ENCODE measurements at regions not wholly inside any gene's neighbourhood (a gene's known extent, or its start where the extent isn't known, plus 50 kb on each side); places are given as distances from the start of the nearest gene placed in this dataset.

DNA sequence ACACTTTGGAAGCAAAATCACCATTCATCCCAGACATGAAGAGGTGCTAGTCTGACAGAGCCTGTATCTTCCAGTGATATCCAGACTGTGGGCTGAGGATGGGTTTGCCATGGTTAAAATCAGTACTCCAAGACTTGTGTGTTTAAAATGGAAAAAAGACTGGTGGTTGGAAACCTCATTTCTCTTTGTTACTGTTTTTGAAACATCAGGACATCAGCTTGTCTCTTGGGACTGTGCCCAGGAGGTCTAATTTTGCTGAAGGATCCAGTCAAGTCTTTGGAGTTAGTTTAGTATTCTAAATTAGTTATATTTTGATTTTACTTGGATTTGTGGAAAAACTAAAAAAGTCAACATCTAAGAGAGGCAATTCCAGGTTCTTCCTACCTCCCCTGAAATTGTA, 578.4 kb downstream of the PLCL1 start:
- no peaks in the 10 kb centered on the region for H3K79me1 ChIP-seq (ENCODE audit: low read depth, low read length)
- no peak overlapping the region for H3K9ac ChIP-seq (ENCODE audit: low read depth, low read length, poor library complexity)
- H3K9me3 ChIP-seq (replicated peaks in 1 of 2; ENCODE audit: control insufficient read depth in 2 of 2, insufficient read depth in 1 of 2, low read depth in 1 of 2, low read length in 2 of 2), result no peaks in the 10 kb centered on the region
- no peak overlapping the region for H2BK120ac ChIP-seq (ENCODE audit: low read depth, low read length)
- H2BK5ac ChIP-seq (ENCODE audit: low read length), result no peak overlapping the region
- H2AFZ ChIP-seq (ENCODE audit: low read length), result no peak overlapping the region
- H2BK12ac ChIP-seq (ENCODE audit: low read length), result no peak overlapping the region
- H2AK5ac ChIP-seq (ENCODE audit: low read depth, low read length), result no peak overlapping the region
- H2BK15ac ChIP-seq (ENCODE audit: low read length), result no peak overlapping the region
- no peaks in the 10 kb centered on the region for H3K27me3 ChIP-seq (ENCODE audit: control insufficient read depth in 3 of 3, insufficient read depth in 3 of 3, low read depth in 1 of 3, low read length in 3 of 3)
- H3K14ac ChIP-seq (ENCODE audit: low read length), result no peak overlapping the region
- H3K18ac ChIP-seq (ENCODE audit: low read length), result no peak overlapping the region
- H4K91ac ChIP-seq (ENCODE audit: low read depth, low read length, poor library complexity), result no peak overlapping the region
- no peak for DNase-seq (ENCODE audit: low spot score)
- H3K4me2 ChIP-seq (ENCODE audit: insufficient read depth, low read length, poor library complexity, severe bottlenecking), result no peak overlapping the region
- H3K4ac ChIP-seq (ENCODE audit: low read length), result no peak overlapping the region
- H3K36me3 ChIP-seq (replicated peaks in 1 of 2; ENCODE audit: control insufficient read depth in 2 of 2, insufficient read depth in 2 of 2, low read length in 2 of 2), result no peaks in the 10 kb centered on the region
- no peak overlapping the region for H3K4me3 ChIP-seq (ENCODE audit: low read length in 2 of 2)
- no peak overlapping the region for H3K23ac ChIP-seq (ENCODE audit: low read depth, low read length, poor library complexity)
- no peak overlapping the region for H3K27ac ChIP-seq (replicated peaks; ENCODE audit: low read length)
- H3K4me1 ChIP-seq (ENCODE audit: control insufficient read depth in 2 of 2, insufficient read depth in 1 of 2, low read depth in 1 of 2, low read length in 2 of 2), result no peaks in the 10 kb centered on the region
- no peak overlapping the region for H4K8ac ChIP-seq (ENCODE audit: low read depth, low read length)

DNA sequence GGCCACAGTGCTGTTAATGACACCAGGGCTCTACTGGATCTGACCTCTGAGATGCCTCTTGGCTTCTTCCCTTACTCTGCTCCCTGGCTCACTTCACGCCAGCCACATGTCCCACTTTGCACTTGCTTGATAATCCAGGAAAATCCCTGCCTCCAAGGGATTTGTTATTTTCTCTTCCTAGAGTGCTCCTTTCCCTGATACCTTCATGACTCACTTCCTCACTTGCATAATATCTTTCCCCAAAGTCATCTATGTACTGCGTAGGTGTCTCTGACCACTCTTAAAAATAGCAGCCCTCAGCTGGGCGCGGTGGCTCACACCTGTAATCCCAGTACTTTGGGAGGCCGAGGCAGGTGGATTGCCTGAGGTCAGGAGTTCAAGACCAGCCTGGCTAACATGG, 572.3 kb downstream of the PLCL1 start:
- no peak overlapping the region for H3K27ac ChIP-seq (replicated peaks; ENCODE audit: low read length)
- H3K4me3 ChIP-seq (ENCODE audit: low read length in 2 of 2), result no peak overlapping the region
- no peak overlapping the region for H3K9ac ChIP-seq (ENCODE audit: low read depth, low read length, poor library complexity)
- H3K4me1 ChIP-seq (ENCODE audit: control insufficient read depth in 2 of 2, insufficient read depth in 1 of 2, low read depth in 1 of 2, low read length in 2 of 2), result no peaks in the 10 kb centered on the region
- no peak overlapping the region for H2BK120ac ChIP-seq (ENCODE audit: low read depth, low read length)
- no peak overlapping the region for H4K8ac ChIP-seq (ENCODE audit: low read depth, low read length)
- no CpG with 5 or more reads among the region's 5 CpGs for WGBS, 2 donors (ENCODE audit: extremely low coverage in 2 of 2, insufficient read length in 2 of 2, insufficient replicate concordance in 1 of 2)
- no peaks in the 10 kb centered on the region for H3K36me3 ChIP-seq (replicated peaks in 1 of 2; ENCODE audit: control insufficient read depth in 2 of 2, insufficient read depth in 2 of 2, low read length in 2 of 2)
- no peak overlapping the region for H3K23ac ChIP-seq (ENCODE audit: low read depth, low read length, poor library complexity)
- no peak for DNase-seq (ENCODE audit: low spot score)
- H3K27me3 ChIP-seq (ENCODE audit: control insufficient read depth in 3 of 3, insufficient read depth in 3 of 3, low read depth in 1 of 3, low read length in 3 of 3), result no peaks in the 10 kb centered on the region
- no peak overlapping the region for H2AFZ ChIP-seq (ENCODE audit: low read length)
- no peak overlapping the region for H2BK12ac ChIP-seq (ENCODE audit: low read length)
- no peak overlapping the region for H3K18ac ChIP-seq (ENCODE audit: low read length)
- no peak overlapping the region for H2AK5ac ChIP-seq (ENCODE audit: low read depth, low read length)
- no peaks in the 10 kb centered on the region for H3K79me1 ChIP-seq (ENCODE audit: low read depth, low read length)
- no peak overlapping the region for H3K4ac ChIP-seq (ENCODE audit: low read length)
- no peak overlapping the region for H2BK5ac ChIP-seq (ENCODE audit: low read length)
- H3K4me2 ChIP-seq (ENCODE audit: insufficient read depth, low read length, poor library complexity, severe bottlenecking), result no peak overlapping the region
- no peak overlapping the region for H4K91ac ChIP-seq (ENCODE audit: low read depth, low read length, poor library complexity)
- H3K14ac ChIP-seq (ENCODE audit: low read length), result no peak overlapping the region
- H2BK15ac ChIP-seq (ENCODE audit: low read length), result no peak overlapping the region
- no peaks in the 10 kb centered on the region for H3K9me3 ChIP-seq (replicated peaks in 1 of 2; ENCODE audit: control insufficient read depth in 2 of 2, insufficient read depth in 1 of 2, low read depth in 1 of 2, low read length in 2 of 2)

DNA sequence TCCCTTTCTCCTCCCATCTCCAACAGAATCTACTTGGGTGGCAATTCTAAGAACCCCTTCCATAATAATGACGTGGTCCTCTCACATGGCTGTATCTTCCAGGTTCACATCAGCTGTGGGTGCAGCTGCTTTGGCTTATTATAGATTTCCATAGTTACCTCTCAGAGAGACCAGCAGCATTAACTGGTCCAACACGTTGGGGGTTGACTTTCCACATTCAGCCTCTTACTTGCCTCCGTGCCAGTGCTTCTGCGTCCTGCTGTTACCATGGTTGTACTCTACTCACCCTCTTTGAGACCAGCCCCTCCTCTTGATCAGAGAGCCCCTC, 570.7 kb downstream of the PLCL1 start:
- H3K18ac ChIP-seq (ENCODE audit: low read length), result no peak overlapping the region
- H2BK12ac ChIP-seq (ENCODE audit: low read length), result no peak overlapping the region
- no peak overlapping the region for H3K14ac ChIP-seq (ENCODE audit: low read length)
- H3K4me3 ChIP-seq (ENCODE audit: low read length in 2 of 2), result no peak overlapping the region
- H3K27ac ChIP-seq (replicated peaks; ENCODE audit: low read length), result no peak overlapping the region
- H4K91ac ChIP-seq (ENCODE audit: low read depth, low read length, poor library complexity), result no peak overlapping the region
- no peak overlapping the region for H3K9ac ChIP-seq (ENCODE audit: low read depth, low read length, poor library complexity)
- H4K8ac ChIP-seq (ENCODE audit: low read depth, low read length), result no peak overlapping the region
- no peak overlapping the region for H2BK15ac ChIP-seq (ENCODE audit: low read length)
- H2AK5ac ChIP-seq (ENCODE audit: low read depth, low read length), result no peak overlapping the region
- no peak overlapping the region for H3K4ac ChIP-seq (ENCODE audit: low read length)
- H3K23ac ChIP-seq (ENCODE audit: low read depth, low read length, poor library complexity), result no peak overlapping the region
- no peaks in the 10 kb centered on the region for H3K9me3 ChIP-seq (replicated peaks in 1 of 2; ENCODE audit: control insufficient read depth in 2 of 2, insufficient read depth in 1 of 2, low read depth in 1 of 2, low read length in 2 of 2)
- H3K4me2 ChIP-seq (ENCODE audit: insufficient read depth, low read length, poor library complexity, severe bottlenecking), result no peak overlapping the region
- H3K79me1 ChIP-seq (ENCODE audit: low read depth, low read length), result no peaks in the 10 kb centered on the region
- no peaks in the 10 kb centered on the region for H3K4me1 ChIP-seq (ENCODE audit: control insufficient read depth in 2 of 2, insufficient read depth in 1 of 2, low read depth in 1 of 2, low read length in 2 of 2)
- H3K27me3 ChIP-seq (ENCODE audit: control insufficient read depth in 3 of 3, insufficient read depth in 3 of 3, low read depth in 1 of 3, low read length in 3 of 3), result no peaks in the 10 kb centered on the region
- no peak overlapping the region for H2BK120ac ChIP-seq (ENCODE audit: low read depth, low read length)
- no peak overlapping the region for H2BK5ac ChIP-seq (ENCODE audit: low read length)
- H2AFZ ChIP-seq (ENCODE audit: low read length), result no peak overlapping the region
- no peaks in the 10 kb centered on the region for H3K36me3 ChIP-seq (replicated peaks in 1 of 2; ENCODE audit: control insufficient read depth in 2 of 2, insufficient read depth in 2 of 2, low read length in 2 of 2)
- WGBS, 2 donors (ENCODE audit: extremely low coverage in 2 of 2, insufficient read length in 2 of 2, insufficient replicate concordance in 1 of 2), result no CpG with 5 or more reads among the region's 4 CpGs
- no peak for DNase-seq (ENCODE audit: low spot score)

DNA sequence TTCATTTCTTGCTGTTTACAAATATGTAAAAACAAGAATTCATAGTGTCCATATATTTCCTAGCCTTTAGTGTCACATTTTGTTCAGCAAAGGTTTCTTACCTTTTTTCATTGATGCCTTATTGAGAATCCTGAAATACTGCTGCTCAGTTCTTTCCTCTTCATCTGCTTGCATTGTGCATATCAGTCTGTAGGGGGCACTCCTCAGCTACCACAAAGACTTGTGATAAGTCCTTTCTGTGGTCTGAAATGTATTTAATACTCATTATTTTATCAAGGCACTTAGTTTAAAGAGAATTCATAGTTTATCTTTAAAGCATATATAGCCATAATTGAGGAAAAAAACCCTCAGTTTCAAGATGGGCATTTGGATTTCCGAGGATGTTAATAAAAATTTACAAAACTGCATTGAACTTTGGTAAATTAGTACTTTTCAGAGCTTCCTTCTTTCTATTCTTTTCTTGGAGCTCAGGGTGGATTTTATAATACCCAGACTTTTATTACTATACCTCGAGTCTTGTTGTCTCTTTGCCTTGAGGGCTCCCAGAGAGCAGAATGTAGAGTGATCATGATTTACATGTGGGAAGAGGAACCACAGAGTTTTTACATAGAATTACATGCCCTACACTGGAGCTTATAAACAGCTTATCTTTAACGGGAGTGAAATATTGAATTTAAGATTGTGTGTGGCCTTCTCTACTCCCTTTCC, 570.1 kb downstream of the PLCL1 start:
- H3K9me3 ChIP-seq (replicated peaks in 1 of 2; ENCODE audit: control insufficient read depth in 2 of 2, insufficient read depth in 1 of 2, low read depth in 1 of 2, low read length in 2 of 2), result no peaks in the 10 kb centered on the region
- H3K4me2 ChIP-seq (ENCODE audit: insufficient read depth, low read length, poor library complexity, severe bottlenecking), result no peak overlapping the region
- H3K4me3 ChIP-seq (ENCODE audit: low read length in 2 of 2), result no peak overlapping the region
- no peak overlapping the region for H3K23ac ChIP-seq (ENCODE audit: low read depth, low read length, poor library complexity)
- no peak overlapping the region for H2BK15ac ChIP-seq (ENCODE audit: low read length)
- WGBS, 2 donors (ENCODE audit: extremely low coverage in 2 of 2, insufficient read length in 2 of 2, insufficient replicate concordance in 1 of 2), result no CpG with 5 or more reads among the region's 3 CpGs
- H3K18ac ChIP-seq (ENCODE audit: low read length), result no peak overlapping the region
- H2AK5ac ChIP-seq (ENCODE audit: low read depth, low read length), result no peak overlapping the region
- H2BK5ac ChIP-seq (ENCODE audit: low read length), result no peak overlapping the region
- H3K14ac ChIP-seq (ENCODE audit: low read length), result no peak overlapping the region
- H3K27me3 ChIP-seq (ENCODE audit: control insufficient read depth in 3 of 3, insufficient read depth in 3 of 3, low read depth in 1 of 3, low read length in 3 of 3), result no peaks in the 10 kb centered on the region
- no peak overlapping the region for H4K8ac ChIP-seq (ENCODE audit: low read depth, low read length)
- no peak overlapping the region for H3K27ac ChIP-seq (replicated peaks; ENCODE audit: low read length)
- no peaks in the 10 kb centered on the region for H3K79me1 ChIP-seq (ENCODE audit: low read depth, low read length)
- DNase-seq (ENCODE audit: low spot score), result peak; percentile 62
- H2AFZ ChIP-seq (ENCODE audit: low read length), result no peak overlapping the region
- no peaks in the 10 kb centered on the region for H3K4me1 ChIP-seq (ENCODE audit: control insufficient read depth in 2 of 2, insufficient read depth in 1 of 2, low read depth in 1 of 2, low read length in 2 of 2)
- H2BK120ac ChIP-seq (ENCODE audit: low read depth, low read length), result no peak overlapping the region
- no peak overlapping the region for H3K4ac ChIP-seq (ENCODE audit: low read length)
- no peak overlapping the region for H4K91ac ChIP-seq (ENCODE audit: low read depth, low read length, poor library complexity)
- H2BK12ac ChIP-seq (ENCODE audit: low read length), result no peak overlapping the region
- no peak overlapping the region for H3K9ac ChIP-seq (ENCODE audit: low read depth, low read length, poor library complexity)
- no peaks in the 10 kb centered on the region for H3K36me3 ChIP-seq (replicated peaks in 1 of 2; ENCODE audit: control insufficient read depth in 2 of 2, insufficient read depth in 2 of 2, low read length in 2 of 2)
